ENCODE measurements at regions not wholly inside any gene's neighbourhood (a gene's known extent, or its start where the extent isn't known, plus 50 kb on each side); places are given as distances from the start of the nearest gene placed in this dataset.

DNA sequence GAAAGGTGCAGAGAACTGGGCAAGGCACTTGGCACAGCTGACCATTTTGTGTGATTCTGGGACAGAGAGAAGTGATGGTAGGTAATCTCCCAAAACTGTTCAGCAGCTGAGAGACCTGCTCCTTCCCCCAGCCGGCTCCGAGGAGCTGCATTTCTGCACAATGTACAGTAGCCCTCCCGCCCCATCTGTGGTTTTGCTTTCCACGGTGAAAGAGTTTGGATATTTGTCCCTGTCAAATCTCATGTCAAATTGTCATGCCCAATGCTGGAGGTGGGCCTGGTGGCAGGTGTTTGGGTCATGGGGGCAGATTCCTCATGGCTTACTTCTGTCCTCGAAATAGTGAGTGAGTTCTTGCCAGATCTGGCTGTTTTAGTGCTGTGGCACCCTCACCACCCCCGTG is 90.5 kb upstream of the CD99 start:
- TF ChIP-seq POLR2AphosphoS5 (IDR thresholded peaks at IDR 0.05) (no peak), POLR2A (IDR thresholded peaks at IDR 0.05) (no peak)
- TF ChIP-seq, protein P1, sequence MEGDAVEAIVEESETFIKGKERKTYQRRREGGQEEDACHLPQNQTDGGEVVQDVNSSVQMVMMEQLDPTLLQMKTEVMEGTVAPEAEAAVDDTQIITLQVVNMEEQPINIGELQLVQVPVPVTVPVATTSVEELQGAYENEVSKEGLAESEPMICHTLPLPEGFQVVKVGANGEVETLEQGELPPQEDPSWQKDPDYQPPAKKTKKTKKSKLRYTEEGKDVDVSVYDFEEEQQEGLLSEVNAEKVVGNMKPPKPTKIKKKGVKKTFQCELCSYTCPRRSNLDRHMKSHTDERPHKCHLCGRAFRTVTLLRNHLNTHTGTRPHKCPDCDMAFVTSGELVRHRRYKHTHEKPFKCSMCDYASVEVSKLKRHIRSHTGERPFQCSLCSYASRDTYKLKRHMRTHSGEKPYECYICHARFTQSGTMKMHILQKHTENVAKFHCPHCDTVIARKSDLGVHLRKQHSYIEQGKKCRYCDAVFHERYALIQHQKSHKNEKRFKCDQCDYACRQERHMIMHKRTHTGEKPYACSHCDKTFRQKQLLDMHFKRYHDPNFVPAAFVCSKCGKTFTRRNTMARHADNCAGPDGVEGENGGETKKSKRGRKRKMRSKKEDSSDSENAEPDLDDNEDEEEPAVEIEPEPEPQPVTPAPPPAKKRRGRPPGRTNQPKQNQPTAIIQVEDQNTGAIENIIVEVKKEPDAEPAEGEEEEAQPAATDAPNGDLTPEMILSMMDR (IDR thresholded peaks at IDR 0.05), result no peak
